HepG2 (cell line): ENCODE measurements at regions not wholly inside any gene's neighbourhood (a gene's known extent, or its start where the extent isn't known, plus 50 kb on each side); places are given as distances from the start of the nearest gene placed in this dataset.
A peak's percentile ranks its signal among the peaks of the same experiment; 100 is the strongest.

Experiments used
- ATAC-seq: fragments of 200-7000 bp; cut with Tn5 transposase; 3 replicates; pipeline ENCODE4 v1.9.1; 2020; ENCODE audit warnings: mild to moderate bottlenecking, moderate library complexity
- BruUV-seq: library from RNA; stranded (reverse); fragments of 400-500 nt; replicated peaks from 2 replicates; lab custom pipeline; 2021; lab: Mats Ljungman, UMichigan
- CTCF ChIA-PET: fragments of 300-600 bp; formaldehyde crosslinking; extraction: SDS; loops from one replicate; lab custom pipeline; 2021; ENCODE audit warnings: low total read pairs, inconsistent platforms, low intra/inter-chr PET ratio; lab: Yijun Ruan, JAX
- POLR2A ChIA-PET: fragments of 350-600 bp; sonication (Branson Sonifier 250); formaldehyde crosslinking; loops from one replicate; lab custom pipeline; 2020; ENCODE audit warnings: antibody characterized with exemption, inconsistent platforms; lab: Yijun Ruan, JAX
- DNase-seq: peaks from one replicate; pipeline ENCODE4 v3.0.0-alpha.2; 2015; ENCODE audit warnings: low spot score
- FAIRE-seq: peaks from 3 replicates; lab custom pipeline; 2011; peaks lifted over from hg19 to GRCh38; lab: Jason Lieb, UNC
- H2AFZ ChIP-seq: one replicate; pipeline ENCODE4 v1.6.1; 2011; ENCODE audit warnings: low read length, inconsistent platforms
- H3K27ac ChIP-seq: fragments of 300-600 bp; 3 replicates; pipeline ENCODE4 v1.8.0; 2011; ENCODE audit warnings: mixed run types, mild to moderate bottlenecking, mixed read lengths, low read length, inconsistent platforms; ENCODE audit not compliant: insufficient read depth; ENCODE audit errors: extremely low read length
- H3K27me3 ChIP-seq, 2 experiments: fragments of 200-600 bp in 1 of 2; 2 replicates in 1 of 2; 3 replicates in 1 of 2; pipeline versions ENCODE4 v1.6.0 to v1.8.0; 2011; ENCODE audit warnings: low read length in 2 of 2, mild to moderate bottlenecking in 2 of 2, moderate library complexity in 2 of 2, inconsistent platforms in 1 of 2; ENCODE audit not compliant: insufficient read depth in 2 of 2, control insufficient read depth in 1 of 2
- H3K36me3 ChIP-seq, 2 experiments: fragments of 200-600 bp in 1 of 2; replicated peaks in 1 of 2; 2 replicates in 1 of 2; 3 replicates in 1 of 2; pipeline versions ENCODE4 v1.5.1 to v1.8.0; 2011; ENCODE audit warnings: low read length in 2 of 2, inconsistent platforms in 1 of 2; ENCODE audit not compliant: insufficient read depth in 2 of 2, control insufficient read depth in 1 of 2
- H3K4me1 ChIP-seq: 2 replicates; pipeline ENCODE4 v1.5.1; 2012; ENCODE audit warnings: low read length, inconsistent platforms; ENCODE audit not compliant: insufficient read depth
- H3K4me2 ChIP-seq: 2 replicates; pipeline ENCODE4 v1.6.0; 2011; ENCODE audit warnings: low read depth, low read length, inconsistent platforms
- H3K4me3 ChIP-seq, 3 experiments: fragments of 200-600 bp in 1 of 3; sonication (generic), shearing (Covaris generic) in 1 of 3; replicated peaks in 1 of 3; 2 replicates each; pipeline ENCODE4 v1.5.1; 2011 to 2016; ENCODE audit warnings: low read length in 3 of 3, inconsistent platforms in 2 of 3, low read depth in 2 of 3, mild to moderate bottlenecking in 2 of 3, control low read depth in 1 of 3, mixed read lengths in 1 of 3; ENCODE audit not compliant: insufficient read depth in 1 of 3
- H3K79me2 ChIP-seq: one replicate; pipeline ENCODE4 v1.6.1; 2011; ENCODE audit warnings: low read length, inconsistent platforms; ENCODE audit not compliant: insufficient read depth
- H3K9ac ChIP-seq: 2 replicates; pipeline ENCODE4 v1.6.0; 2011; ENCODE audit warnings: mild to moderate bottlenecking, low read depth, low read length, inconsistent platforms; ENCODE audit not compliant: insufficient read depth
- H3K9me3 ChIP-seq: 2 replicates; pipeline ENCODE4 v1.5.1; 2012; ENCODE audit warnings: mild to moderate bottlenecking, low read length
- H4K20me1 ChIP-seq: 2 replicates; pipeline ENCODE4 v1.6.0; 2011; ENCODE audit warnings: inconsistent platforms, mild to moderate bottlenecking, low read length, moderate library complexity; ENCODE audit not compliant: insufficient read depth
- ATF7 ChIP-seq, 2 experiments: fragments of 450-650 bp in 1 of 2; sonication (generic) in 1 of 2; formaldehyde crosslinking in 1 of 2; IDR thresholded peaks; 2 replicates each; pipeline versions ENCODE4 v1.4.0 to v1.6.1; 2016 to 2020; ENCODE audit warnings: antibody characterized with exemption in 1 of 2, mild to moderate bottlenecking in 1 of 2, missing genetic modification reagents in 1 of 2
- GATA4 ChIP-seq: sonication (generic); IDR thresholded peaks from 2 replicates; pipeline ENCODE4 v1.6.1; 2016; ENCODE audit warnings: antibody characterized with exemption, low read depth, borderline replicate concordance
- GATAD1 ChIP-seq: IDR thresholded peaks from 2 replicates; pipeline ENCODE4 v1.6.1; 2016; ENCODE audit warnings: missing genetic modification reagents, missing compliant biosample characterization
- HNRNPK ChIP-seq: fragments of 200-400 bp; formaldehyde crosslinking; IDR thresholded peaks from 2 replicates; pipeline ENCODE4 v1.6.1; 2018; ENCODE audit warnings: low read length, low read depth, moderate library complexity, mild to moderate bottlenecking; ENCODE audit not compliant: poor library complexity, severe bottlenecking
- NR2F1 ChIP-seq, 2 experiments: fragments of 450-650 bp in 1 of 2; formaldehyde crosslinking in 1 of 2; IDR thresholded peaks; 2 replicates each; pipeline versions ENCODE4 v1.5.0 to v1.6.1; 2016 to 2020; ENCODE audit warnings: mild to moderate bottlenecking in 1 of 2, missing compliant biosample characterization in 1 of 2, missing genetic modification reagents in 1 of 2, moderate library complexity in 1 of 2
- SYNCRIP ChIP-seq: fragments of 200-400 bp; formaldehyde crosslinking; IDR thresholded peaks from 2 replicates; pipeline ENCODE4 v1.6.1; 2018; ENCODE audit warnings: mild to moderate bottlenecking, low read depth, low read length; ENCODE audit not compliant: insufficient read depth
- ZNF556 ChIP-seq: sonication (generic); formaldehyde crosslinking; IDR thresholded peaks from 2 replicates; pipeline ENCODE4 v1.4.0; 2020; ENCODE audit warnings: mild to moderate bottlenecking, missing genetic modification reagents, borderline replicate concordance
- ZNF678 ChIP-seq: sonication (generic); formaldehyde crosslinking; IDR thresholded peaks from 2 replicates; pipeline ENCODE4 v1.4.0; 2020; ENCODE audit warnings: mild to moderate bottlenecking, missing genetic modification reagents
- WGBS: methylation state at CpG from one replicate; pipeline ENCODE4 v1.1.6; 2017; ENCODE audit warnings: low lambda C conversion rate; 5-methylcytosine and 5-hydroxymethylcytosine counted together
- in situ Hi-C: cut with HindIII; loops from 2 replicates; pipeline ENCODE4 v1.10.0; 2017; ENCODE audit warnings: low pct_unique_long_range_greater_than_20kb; ENCODE audit not compliant: extremely low pct_ligation_motif_present
- intact Hi-C: fragments of 100-400 bp; cut with micrococcal nuclease; formaldehyde crosslinking; loops from one replicate; pipeline ENCODE4 v1.10.0; 2022; ENCODE audit not compliant: unreplicated experiment

GRCh38 chr13:22644941-22645340 is 535.8 kb upstream of the SGCG start:
- H3K79me2 ChIP-seq, result no peaks in the 10 kb centered on the region
- no peak overlapping the region for H3K9ac ChIP-seq
- in situ Hi-C loops, result no loop called here
- H3K36me3 ChIP-seq, result no peaks in the 10 kb centered on the region
- H4K20me1 ChIP-seq, result no peaks in the 10 kb centered on the region
- TF ChIP-seq GATAD1 (CRISPR knock-in tag) (no peak), SYNCRIP (no peak), ZNF678 (CRISPR knock-in tag) (no peak), ZNF556 (CRISPR knock-in tag) (no peak), NR2F1 (CRISPR knock-in tag; IDR thresholded peaks at IDR 0.05) (no peak), HNRNPK (no peak)
- 0% methylated on average over 4 of the region's 4 CpGs for WGBS
- H3K4me2 ChIP-seq, result no peak overlapping the region
- intact Hi-C loops, result no loop called here
- no peaks in the 10 kb centered on the region for H3K4me1 ChIP-seq
- CTCF ChIA-PET, result no interaction called here
- no peak overlapping the region for H3K27ac ChIP-seq
- DNase-seq, result no peak
- peaks cover 2 to 20% of the 10 kb centered on the region in 2 experiments; a peak in 2 of 5 replicates for H3K27me3 ChIP-seq
- no TSS peak for BruUV-seq
- no peak overlapping the region for H3K4me3 ChIP-seq
- FAIRE-seq, result no peak
- no peak for ATAC-seq
- POLR2A ChIA-PET, result no interaction called here
- no peak overlapping the region for H2AFZ ChIP-seq
- H3K9me3 ChIP-seq, result no peaks in the 10 kb centered on the region

- Histone ChIP-seq H3K4me1 (no peaks in the 10 kb centered on the region), H4K20me1 (no peaks in the 10 kb centered on the region), H3K4me2 (no peak overlapping the region), H3K4me3 (no peak overlapping the region), H2AFZ (no peak overlapping the region), H3K27me3 (peaks cover 2 to 20% of the 10 kb centered on the region in 2 experiments; a peak in 2 of 5 replicates), H3K9me3 (no peaks in the 10 kb centered on the region), H3K79me2 (no peaks in the 10 kb centered on the region), H3K36me3 (no peaks in the 10 kb centered on the region), H3K27ac (no peak overlapping the region), H3K9ac (no peak overlapping the region)
- DNase-seq (no peak), FAIRE-seq (no peak), ATAC-seq (no peak)
- ChIA-PET POLR2A (no interaction called here), CTCF (no interaction called here)
- intact Hi-C loops, result no loop called here
- in situ Hi-C loops, result no loop called here
- no TSS peak for BruUV-seq
- no peak for TF ChIP-seq GATA4
- TF ChIP-seq ATF7 (IDR thresholded peaks at IDR 0.05), result peak; percentile 36; the same call in 1 of the 2 replicates
- no peak for TF ChIP-seq ATF7 (CRISPR knock-in tag; IDR thresholded peaks at IDR 0.05)
These were observed 533.5 kb upstream of the SGCG start for GRCh38 chr13:22647156-22647850.
